ENCODE measurements at regions not wholly inside any gene's neighbourhood (a gene's known extent, or its start where the extent isn't known, plus 50 kb on each side); places are given as distances from the start of the nearest gene placed in this dataset.

GRCh38 chr10:111648046-111648445, 535.5 kb downstream of the GPAM start:
- TF ChIP-seq, protein P1, sequence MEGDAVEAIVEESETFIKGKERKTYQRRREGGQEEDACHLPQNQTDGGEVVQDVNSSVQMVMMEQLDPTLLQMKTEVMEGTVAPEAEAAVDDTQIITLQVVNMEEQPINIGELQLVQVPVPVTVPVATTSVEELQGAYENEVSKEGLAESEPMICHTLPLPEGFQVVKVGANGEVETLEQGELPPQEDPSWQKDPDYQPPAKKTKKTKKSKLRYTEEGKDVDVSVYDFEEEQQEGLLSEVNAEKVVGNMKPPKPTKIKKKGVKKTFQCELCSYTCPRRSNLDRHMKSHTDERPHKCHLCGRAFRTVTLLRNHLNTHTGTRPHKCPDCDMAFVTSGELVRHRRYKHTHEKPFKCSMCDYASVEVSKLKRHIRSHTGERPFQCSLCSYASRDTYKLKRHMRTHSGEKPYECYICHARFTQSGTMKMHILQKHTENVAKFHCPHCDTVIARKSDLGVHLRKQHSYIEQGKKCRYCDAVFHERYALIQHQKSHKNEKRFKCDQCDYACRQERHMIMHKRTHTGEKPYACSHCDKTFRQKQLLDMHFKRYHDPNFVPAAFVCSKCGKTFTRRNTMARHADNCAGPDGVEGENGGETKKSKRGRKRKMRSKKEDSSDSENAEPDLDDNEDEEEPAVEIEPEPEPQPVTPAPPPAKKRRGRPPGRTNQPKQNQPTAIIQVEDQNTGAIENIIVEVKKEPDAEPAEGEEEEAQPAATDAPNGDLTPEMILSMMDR (IDR thresholded peaks at IDR 0.05): no peak

DNA sequence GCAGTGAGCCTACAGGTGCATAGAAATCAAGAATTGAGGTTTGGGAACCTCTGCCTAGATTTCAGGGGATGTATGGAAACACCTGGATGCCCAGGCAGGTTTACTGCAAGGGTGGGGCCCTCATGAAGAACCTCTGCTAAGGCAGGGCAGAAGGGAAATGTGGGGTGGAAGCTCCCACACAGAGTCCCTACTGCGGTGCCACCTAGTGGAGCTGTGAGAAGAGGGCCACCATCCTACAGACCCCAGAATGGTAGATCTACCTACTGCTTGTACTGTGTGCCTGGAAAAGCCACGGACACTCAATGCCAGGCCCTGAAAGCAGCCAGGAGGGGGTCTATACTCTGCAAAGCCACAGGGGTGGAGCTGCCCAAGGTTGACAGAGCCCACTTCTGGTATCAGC, 533.5 kb downstream of the GPAM start:
- TF ChIP-seq, protein P1 (IDR thresholded peaks at IDR 0.05): no peak

GRCh38 chr10:111656066-111656465, 527.5 kb downstream of the GPAM start:
- TF ChIP-seq, protein P1 (IDR thresholded peaks at IDR 0.05): no peak

- TF ChIP-seq, protein P1 (IDR thresholded peaks at IDR 0.05): no peak
Measured at GRCh38 chr10:111677759-111678158, 505.8 kb downstream of the GPAM start.

GRCh38 chr10:111686796-111687195, 496.8 kb downstream of the GPAM start:
- TF ChIP-seq, protein P1 (IDR thresholded peaks at IDR 0.05): no peak

DNA sequence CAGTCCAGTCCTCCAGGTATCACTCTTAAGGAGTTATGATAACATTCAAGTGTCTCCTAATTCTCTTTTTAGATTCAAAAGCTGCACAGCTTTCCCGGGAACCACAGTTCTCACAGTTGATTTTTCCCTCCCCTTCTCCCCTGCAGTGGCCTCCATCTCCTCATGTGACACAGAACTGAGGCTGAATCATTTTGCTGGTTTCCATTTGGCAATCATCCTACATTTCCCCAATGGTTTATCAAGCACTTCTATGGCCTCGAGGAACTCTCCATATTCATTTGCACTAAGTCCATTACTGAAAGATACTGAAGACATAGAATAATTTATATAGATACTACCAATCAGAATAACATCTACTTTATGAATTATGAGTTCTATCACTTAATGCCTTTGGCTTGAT, 484.9 kb downstream of the GPAM start:
- TF ChIP-seq, protein P1 (IDR thresholded peaks at IDR 0.05): no peak

GRCh38 chr10:111703986-111704385, 479.6 kb downstream of the GPAM start:
- TF ChIP-seq, protein P1 (IDR thresholded peaks at IDR 0.05): no peak

DNA sequence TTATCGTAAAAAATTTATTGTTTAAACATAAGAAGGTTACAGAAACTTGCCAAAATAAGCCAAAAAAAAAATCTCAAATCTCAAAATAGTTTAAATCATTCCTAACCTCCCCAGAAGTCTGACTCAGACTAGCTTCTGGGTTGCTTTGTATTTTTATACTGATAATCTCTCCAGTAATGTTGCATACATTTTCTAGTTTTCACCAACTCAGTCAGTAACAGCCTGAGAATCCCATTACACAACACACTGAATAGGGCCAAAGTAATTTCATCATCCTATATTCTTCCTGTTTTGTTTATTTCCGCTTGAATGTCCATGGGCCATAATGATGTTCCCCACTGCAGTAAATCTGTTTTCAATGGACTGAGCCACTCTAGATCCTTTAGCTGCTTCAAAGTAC, 478.5 kb downstream of the GPAM start:
- TF ChIP-seq, protein P1 (IDR thresholded peaks at IDR 0.05): no peak

Measured in LNCAP (cell line).